ENCODE measurements at regions not wholly inside any gene's neighbourhood (a gene's known extent, or its start where the extent isn't known, plus 50 kb on each side); places are given as distances from the start of the nearest gene placed in this dataset.

- no peak overlapping the region for H3K4me3 ChIP-seq (ENCODE audit: low read length)
- no peak for TF ChIP-seq CTCF (conservative IDR thresholded peaks at IDR 0.05)
- no peaks in the 10 kb centered on the region for H3K27me3 ChIP-seq (ENCODE audit: control insufficient read depth, insufficient read depth, low read length, poor library complexity, severe bottlenecking)
- Mint-ChIP-seq H3K9me3 (peaks cover 2% of the 10 kb centered on the region), H3K4me1 (peaks cover 11% of the 10 kb centered on the region), H3K27me3 (ENCODE audit: insufficient read depth) (no peaks in the 10 kb centered on the region), H3K36me3 (ENCODE audit: low read depth) (peaks cover 4% of the 10 kb centered on the region), H3K27ac (no peak overlapping the region), H3K4me3 (no peak overlapping the region)
- no peak overlapping the region for H3K9ac ChIP-seq (ENCODE audit: extremely low read depth, low read length, poor library complexity, severe bottlenecking)
- no peak overlapping the region for H3K27ac ChIP-seq (ENCODE audit: low read depth, low read length)
- no peaks in the 10 kb centered on the region for H3K9me3 ChIP-seq (ENCODE audit: control insufficient read depth, low read length)
- peaks cover 4% of the 10 kb centered on the region for H3K4me1 ChIP-seq (ENCODE audit: control insufficient read depth, insufficient read depth, low read length)
- WGBS, 2 experiments (ENCODE audit: insufficient coverage in 1 of 2, insufficient read length in 1 of 2) = 90 to 100% methylated on average over 3 to 4 of the region's 4 CpGs
- no peak for DNase-seq
- H3K36me3 ChIP-seq (ENCODE audit: control insufficient read depth, insufficient read depth, low read length) = no peaks in the 10 kb centered on the region
Measured at GRCh38 chr6:111958534-111958933, 85.3 kb upstream of the FYN start.

GRCh38 chr6:111959766-111960165, 86.5 kb upstream of the FYN start:
- peaks cover 11% of the 10 kb centered on the region for H3K4me1 Mint-ChIP-seq

GRCh38 chr6:111967131-111967530, 86.8 kb upstream of the CCN6 start:
- H3K36me3 Mint-ChIP-seq (ENCODE audit: low read depth) = peaks cover 3% of the 10 kb centered on the region
- Histone ChIP-seq H3K4me3 (ENCODE audit: low read length) (no peak overlapping the region), H3K9me3 (ENCODE audit: control insufficient read depth, low read length) (no peaks in the 10 kb centered on the region), H3K27ac (ENCODE audit: low read depth, low read length) (no peak overlapping the region), H3K9ac (ENCODE audit: extremely low read depth, low read length, poor library complexity, severe bottlenecking) (no peak overlapping the region), H3K36me3 (ENCODE audit: control insufficient read depth, insufficient read depth, low read length) (no peaks in the 10 kb centered on the region), H3K27me3 (ENCODE audit: control insufficient read depth, insufficient read depth, low read length, poor library complexity, severe bottlenecking) (peaks cover 16% of the 10 kb centered on the region), H3K4me1 (ENCODE audit: control insufficient read depth, insufficient read depth, low read length) (no peaks in the 10 kb centered on the region)
- TF ChIP-seq CTCF (conservative IDR thresholded peaks at IDR 0.05) = no peak
- H3K4me1 Mint-ChIP-seq = no peaks in the 10 kb centered on the region
- no peak overlapping the region for H3K4me3 Mint-ChIP-seq
- H3K27me3 Mint-ChIP-seq (ENCODE audit: insufficient read depth) = peaks cover 2% of the 10 kb centered on the region
- peaks cover 2% of the 10 kb centered on the region for H3K9me3 Mint-ChIP-seq
- no peak for DNase-seq
- H3K27ac Mint-ChIP-seq = no peak overlapping the region
- WGBS, 2 experiments (ENCODE audit: insufficient coverage in 1 of 2, insufficient read length in 1 of 2) = 80% methylated on average over 1 of the region's 1 CpG; no CpG with 5 or more reads in 1 of the 2 experiments

More at GRCh38 chr6:111959766-111960165, 86.5 kb upstream of the FYN start:
- Histone ChIP-seq H3K27me3 (ENCODE audit: control insufficient read depth, insufficient read depth, low read length, poor library complexity, severe bottlenecking) (no peaks in the 10 kb centered on the region), H3K36me3 (ENCODE audit: control insufficient read depth, insufficient read depth, low read length) (no peaks in the 10 kb centered on the region), H3K4me3 (ENCODE audit: low read length) (no peak overlapping the region), H3K9ac (ENCODE audit: extremely low read depth, low read length, poor library complexity, severe bottlenecking) (no peak overlapping the region), H3K27ac (ENCODE audit: low read depth, low read length) (no peak overlapping the region), H3K9me3 (ENCODE audit: control insufficient read depth, low read length) (no peaks in the 10 kb centered on the region), H3K4me1 (ENCODE audit: control insufficient read depth, insufficient read depth, low read length) (peaks cover 4% of the 10 kb centered on the region)
- H3K9me3 Mint-ChIP-seq = peaks cover 2% of the 10 kb centered on the region
- no peak for TF ChIP-seq CTCF (conservative IDR thresholded peaks at IDR 0.05)
- H3K36me3 Mint-ChIP-seq (ENCODE audit: low read depth) = peaks cover 4% of the 10 kb centered on the region
- no peak for DNase-seq
- H3K4me3 Mint-ChIP-seq = no peak overlapping the region
- H3K27me3 Mint-ChIP-seq (ENCODE audit: insufficient read depth) = no peaks in the 10 kb centered on the region
- WGBS, 2 experiments (ENCODE audit: insufficient coverage in 1 of 2, insufficient read length in 1 of 2) = 88% methylated on average over 6 of the region's 6 CpGs; no CpG with 5 or more reads in 1 of the 2 experiments
- H3K27ac Mint-ChIP-seq = no peak overlapping the region

All from endodermal cell (in vitro differentiated cells).